GM19438 (cell line): ENCODE measurements at regions not wholly inside any gene's neighbourhood (a gene's known extent, or its start where the extent isn't known, plus 50 kb on each side); places are given as distances from the start of the nearest gene placed in this dataset.
A peak's percentile ranks its signal among the peaks of the same experiment; 100 is the strongest.

Experiments used
- ATAC-seq: cut with Tn5 transposase; IDR thresholded peaks from one replicate; pipeline ENCODE4 v1.9.1; 2021; ENCODE audit warnings: low read depth; ENCODE audit not compliant: unreplicated experiment

DNA sequence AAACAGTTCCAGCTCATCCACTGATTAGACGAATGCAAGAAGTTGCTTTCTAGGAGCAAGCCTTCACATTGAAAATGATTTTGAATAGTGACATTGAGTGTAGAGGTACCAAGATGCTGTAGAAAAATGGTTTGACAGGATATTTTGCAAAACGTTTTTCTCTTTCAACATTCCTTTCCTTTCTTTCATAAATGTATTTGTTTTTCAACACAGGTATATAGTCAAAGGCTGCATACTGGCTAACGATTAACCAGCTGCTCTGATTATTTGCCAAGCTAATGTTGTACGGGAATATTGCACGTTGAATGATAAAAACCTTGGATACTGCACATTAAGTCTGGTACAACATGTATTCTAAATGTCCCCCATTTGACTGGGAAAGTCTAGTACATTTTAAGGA is 78.8 kb upstream of the TENT5A start:
- ATAC-seq: no peak

DNA sequence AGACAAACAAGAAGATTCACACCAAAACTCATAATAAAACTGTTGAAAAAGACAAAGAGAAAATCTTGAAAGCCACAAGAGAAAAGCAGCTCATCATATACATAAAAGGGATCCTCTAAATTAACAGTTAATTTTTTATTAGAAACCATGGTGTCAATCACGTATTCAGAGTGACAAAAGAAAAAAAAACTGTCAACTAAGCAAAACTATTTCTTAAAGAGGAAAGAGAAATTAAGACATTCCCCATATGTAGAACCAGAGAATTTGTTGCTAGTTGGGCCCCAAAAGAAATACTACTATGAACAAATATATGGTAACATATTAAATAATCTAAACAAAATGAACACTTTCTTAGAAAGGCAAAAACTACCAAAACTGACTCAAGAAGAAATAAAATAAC is 74.3 kb upstream of the TENT5A start:
- no peak for ATAC-seq

DNA sequence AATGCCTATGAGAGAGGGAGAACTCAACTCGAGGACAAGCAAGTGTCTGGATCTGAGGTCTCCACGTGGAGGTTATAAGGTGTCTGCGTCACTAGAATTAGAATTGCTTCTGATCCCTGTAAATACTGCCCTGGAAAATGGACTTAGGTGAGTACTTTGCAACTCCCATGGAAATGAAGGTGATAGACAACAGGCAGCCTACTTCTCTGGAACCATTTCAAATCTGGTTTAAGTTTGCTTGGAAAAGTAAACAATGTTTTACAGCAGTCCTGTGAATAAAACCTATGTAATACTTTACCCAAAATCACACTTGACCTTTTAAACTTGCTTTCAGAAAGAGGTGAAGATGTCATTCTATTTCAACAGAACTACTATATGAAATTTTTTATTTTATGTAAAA is 70.1 kb upstream of the TENT5A start:
- no peak for ATAC-seq

DNA sequence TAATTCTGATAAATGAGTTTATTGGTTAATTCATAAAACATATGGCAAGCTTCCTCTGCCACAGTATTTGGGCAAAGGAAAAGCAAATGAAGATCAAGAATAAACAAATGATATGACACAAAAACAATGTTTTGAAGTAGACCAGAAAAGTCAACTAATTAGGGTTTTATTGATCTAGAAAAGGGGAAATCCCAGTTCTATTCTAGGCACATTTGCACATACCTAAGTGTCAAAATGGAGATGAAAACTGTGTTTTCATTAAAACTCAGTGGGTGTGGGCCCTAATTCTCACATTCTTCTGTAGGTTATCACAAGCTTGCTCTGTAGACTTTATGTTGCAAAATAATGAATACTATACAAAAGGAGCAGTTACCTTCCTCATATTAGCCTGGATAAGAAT is 69.0 kb upstream of the TENT5A start:
- ATAC-seq: no peak

DNA sequence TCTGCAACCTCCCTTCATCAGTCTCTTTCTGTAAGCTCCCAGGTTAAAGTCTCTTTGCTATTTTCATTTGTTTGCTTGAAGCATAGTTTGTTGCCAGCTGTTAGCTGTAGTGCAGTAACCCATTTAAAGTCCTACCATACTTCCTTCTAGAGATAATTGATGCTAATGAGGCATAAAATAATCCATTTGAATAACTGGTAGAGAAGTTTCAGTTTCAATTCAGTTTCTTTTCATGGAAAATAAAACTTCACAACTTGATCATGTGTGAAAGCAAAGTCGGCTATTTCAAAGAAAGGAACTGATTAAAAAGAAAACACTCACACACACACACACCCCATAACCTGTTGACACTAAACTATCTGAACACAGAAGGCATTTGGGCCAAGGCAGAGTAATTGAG is 68.5 kb upstream of the TENT5A start:
- no peak for ATAC-seq

DNA sequence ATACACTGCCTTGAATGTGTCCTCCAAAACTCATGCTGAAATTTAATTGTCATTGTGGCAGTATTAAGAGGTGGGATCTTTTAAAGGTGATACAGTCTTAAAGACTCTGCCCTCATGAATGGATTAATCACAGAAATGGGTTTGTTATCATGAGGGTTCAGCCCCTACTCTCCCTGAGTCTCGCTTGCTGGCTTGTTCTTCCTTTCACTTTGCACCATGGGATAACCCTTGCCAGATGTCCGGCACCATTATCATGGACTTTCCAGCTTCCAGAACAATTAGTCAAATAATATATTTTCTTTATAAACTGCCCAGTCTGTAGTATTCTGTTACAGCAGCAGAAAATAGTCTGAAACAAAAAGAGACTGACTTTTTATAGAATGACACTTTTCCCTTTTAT is 67.9 kb upstream of the TENT5A start:
- no peak for ATAC-seq

DNA sequence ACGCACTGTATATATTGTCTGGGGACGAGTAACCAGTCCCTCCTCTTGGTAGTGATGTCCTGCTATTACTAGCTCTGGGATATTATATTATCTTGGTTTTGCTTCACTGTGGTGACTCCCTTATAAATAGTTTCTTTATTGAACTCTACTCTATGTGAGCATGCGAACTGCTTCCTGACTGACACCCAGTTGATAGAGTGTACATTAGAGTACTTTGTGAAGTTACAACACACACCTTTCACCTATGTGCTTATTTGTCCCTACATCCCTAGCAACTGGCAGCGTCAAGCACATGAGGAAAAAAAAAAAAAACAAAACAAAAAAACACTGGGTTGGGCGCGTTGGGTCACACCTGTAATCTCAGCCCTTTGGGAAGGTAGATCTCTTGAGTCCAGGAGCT is 67.3 kb upstream of the TENT5A start:
- no peak for ATAC-seq

DNA sequence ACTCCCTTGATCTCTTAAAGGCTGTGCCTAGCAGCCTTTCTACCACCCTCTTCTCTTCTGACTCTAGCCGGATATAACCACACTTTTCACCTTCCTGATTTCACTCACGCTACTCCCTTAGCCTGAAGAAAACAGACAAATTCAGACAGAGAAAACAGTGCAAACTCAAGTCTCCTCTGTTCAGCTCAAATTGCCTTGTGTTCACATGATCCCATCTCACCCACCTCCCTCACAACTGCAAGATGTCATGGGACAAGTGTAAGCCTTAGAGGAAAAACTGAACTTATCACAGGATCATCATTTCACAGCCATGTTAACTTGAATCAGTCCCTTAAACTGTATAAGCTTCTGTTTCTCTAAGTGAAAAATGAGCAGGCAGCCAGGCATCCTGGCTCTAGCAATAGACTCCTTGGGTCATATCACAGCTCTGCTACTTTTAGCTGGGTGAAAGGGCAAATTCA is 66.5 kb upstream of the TENT5A start:
- ATAC-seq: peak; percentile 65

DNA sequence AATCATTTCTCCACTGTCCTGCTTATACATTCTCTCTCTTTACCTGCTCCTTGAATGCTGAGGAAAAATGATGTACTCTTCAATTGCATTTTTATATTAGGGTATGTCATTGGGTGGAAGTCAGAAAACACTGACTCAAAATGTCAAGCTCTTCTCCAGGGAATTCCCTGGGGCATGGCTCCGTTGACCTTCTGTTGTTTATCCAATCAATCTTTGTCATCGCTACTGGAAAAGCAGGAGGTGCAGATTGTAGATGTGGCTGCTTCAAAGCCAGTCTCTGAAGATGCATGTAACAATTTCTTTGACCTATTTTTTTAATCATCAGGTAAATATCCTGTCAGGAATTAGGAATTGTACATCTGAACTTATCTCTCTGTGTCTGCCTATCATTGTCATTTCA is 63.9 kb upstream of the TENT5A start:
- ATAC-seq: no peak

DNA sequence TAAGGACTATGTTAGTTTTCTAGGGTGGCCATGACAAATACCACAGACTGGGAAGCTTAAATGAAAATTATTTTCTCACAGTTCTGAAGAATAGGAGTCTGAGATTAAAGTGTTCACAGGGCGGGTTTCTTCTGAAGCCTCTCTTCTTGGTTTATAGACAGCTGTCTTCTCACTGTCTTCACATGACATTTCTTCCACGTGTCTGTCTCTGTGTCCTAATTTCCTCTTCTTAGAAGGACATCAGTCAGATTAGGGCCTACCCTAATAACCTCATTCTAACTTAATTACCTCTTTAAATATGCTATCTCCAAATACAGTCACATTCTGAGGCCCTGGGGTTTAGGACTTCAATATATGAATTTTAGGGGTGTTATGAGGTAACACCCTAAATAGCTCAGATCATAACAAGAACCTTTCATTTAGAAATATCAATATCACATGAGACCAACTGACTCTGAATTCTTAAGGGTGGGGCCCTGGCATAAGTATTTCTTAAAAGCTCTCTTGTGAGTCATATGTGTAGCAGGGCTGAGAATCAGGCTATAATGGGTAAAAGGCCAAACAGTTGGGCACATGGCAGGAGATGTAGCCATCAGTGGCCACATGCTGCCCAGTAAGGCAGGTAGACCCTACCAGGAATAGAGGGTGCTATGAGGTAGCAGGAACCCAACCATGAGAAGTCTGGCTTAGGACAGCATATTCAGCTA is 62.0 kb upstream of the TENT5A start:
- no peak for ATAC-seq

DNA sequence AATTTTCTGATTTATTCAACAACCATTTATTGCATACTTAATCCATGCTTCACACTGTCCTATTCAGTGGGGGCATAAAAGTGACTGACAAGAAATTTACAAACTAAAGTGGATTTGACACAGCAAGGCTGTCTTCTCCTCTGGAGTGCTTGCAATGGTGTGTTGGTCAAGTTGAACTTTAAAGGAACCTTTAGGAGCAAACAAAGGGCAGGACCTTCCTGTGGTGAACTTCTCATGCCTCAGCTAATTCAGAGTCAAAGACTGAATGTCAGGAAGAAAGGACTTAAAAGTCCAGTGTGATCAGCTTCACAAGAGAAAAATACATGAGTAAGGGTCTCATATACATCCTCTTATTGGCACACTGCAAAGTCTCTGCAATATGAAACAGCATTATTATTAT is 60.8 kb upstream of the TENT5A start:
- no peak for ATAC-seq

DNA sequence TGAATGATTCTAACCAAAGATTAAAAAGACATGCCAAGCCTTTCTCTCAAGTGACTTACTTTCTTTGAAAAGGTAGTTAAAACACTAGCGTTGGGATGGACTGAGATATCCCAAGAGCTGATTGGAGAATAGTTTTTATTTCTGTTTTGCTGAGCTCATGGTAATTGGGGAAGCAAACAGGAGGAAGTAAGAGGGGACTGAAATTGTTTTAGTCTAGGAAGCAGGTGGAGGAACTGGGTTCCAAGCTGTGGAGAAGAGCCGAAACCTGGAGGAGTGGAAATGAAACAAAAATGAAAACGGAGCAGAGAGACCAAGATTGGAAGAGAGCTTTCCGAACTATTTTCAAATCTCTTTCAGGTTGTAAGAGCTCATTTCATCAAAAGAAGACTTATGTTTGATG is 59.9 kb upstream of the TENT5A start:
- no peak for ATAC-seq

DNA sequence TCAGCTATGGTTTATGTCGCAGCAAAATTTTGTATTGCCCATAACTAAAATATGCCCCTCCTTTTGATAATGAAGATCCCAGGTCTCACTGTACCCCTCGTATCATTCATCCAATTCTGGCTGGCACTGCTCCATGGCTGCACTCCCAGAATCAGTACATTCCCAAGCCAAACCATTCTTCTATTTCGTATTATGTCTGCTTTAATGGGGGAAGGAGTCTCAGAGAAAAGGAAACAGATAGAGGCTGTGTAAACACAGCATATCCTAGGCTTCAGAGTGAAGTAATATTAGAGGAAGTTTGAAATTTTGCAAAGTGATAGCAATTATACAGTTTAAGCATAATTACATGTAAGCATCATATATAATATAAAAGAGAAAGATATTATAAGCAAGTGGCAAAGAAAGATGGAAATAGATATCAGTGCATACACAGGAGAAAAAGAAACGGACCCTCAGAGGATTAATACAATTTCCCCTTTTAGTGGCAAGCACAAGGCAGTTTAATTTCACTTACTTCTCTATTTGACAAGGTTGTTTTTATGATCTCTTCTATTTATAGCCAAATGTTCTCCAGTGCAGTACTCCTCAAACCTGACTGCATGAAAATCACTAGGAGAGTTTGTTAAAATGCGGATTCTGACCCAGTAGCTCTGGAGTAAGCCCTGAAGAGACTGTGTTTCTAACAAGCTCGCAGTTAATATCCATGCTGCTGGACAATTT is 56.5 kb upstream of the TENT5A start:
- no peak for ATAC-seq

DNA sequence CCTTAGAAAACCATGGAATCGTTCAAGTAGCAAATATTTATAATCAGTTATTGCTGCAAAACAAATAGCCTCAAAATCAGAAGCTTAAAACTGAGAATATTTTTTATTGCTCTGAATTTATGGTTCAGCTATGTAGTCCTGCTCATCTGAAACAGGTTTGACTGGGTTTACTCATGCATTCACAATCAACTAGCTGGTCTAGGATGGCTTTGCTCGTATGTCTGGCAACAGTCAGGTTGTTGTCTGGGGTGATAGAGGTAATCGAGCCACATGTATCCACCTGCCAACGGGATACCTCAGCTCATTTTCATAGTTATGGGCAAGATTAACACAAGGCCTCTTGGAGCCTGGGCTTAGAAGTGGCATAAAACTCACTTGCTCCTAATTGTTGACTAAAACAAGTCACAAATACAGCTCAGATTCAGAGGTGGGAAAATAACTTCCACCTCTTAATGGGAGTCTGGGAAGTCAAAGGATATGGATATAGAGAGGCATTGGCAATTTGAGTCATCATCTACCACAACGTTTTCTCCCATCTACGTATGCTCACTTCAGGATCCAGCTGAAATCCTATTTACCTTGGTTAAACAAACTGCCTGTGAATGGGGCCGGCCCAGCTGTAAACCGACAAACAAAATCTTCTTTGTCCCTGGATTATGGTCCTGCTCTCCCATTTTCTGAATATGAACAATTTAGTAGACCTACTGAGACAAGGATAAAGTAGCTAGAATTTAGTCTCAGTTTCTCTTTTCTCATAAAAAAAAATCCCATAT is 54.5 kb upstream of the TENT5A start:
- no peak for ATAC-seq

DNA sequence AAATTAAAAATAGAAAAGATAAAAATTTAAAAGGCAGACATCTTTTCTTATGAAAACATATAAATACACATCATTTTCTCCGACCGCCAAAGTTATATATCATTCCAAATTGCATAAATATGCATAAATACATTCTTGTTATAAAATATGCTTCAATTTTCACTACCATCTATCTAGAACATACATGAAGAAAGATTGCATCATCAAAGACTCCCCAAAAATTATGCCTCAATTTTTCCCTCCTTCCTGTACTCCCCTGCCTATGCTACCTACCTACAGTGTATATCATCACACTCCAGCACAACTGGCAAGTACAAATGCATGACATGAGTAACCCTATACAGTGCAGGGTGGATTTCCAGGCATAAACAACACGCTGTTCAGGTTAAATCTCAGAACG is 49.9 kb upstream of the TENT5A start:
- ATAC-seq: no peak
